Breast epithelium (tissue), 3 donors: ENCODE measurements at regions not wholly inside any gene's neighbourhood (a gene's known extent, or its start where the extent isn't known, plus 50 kb on each side); places are given as distances from the start of the nearest gene placed in this dataset.

Experiments
- CTCF ChIP-seq, 3 donors: fragments of 450-650 bp; IDR thresholded peaks; one replicate each; pipeline ENCODE4 v1.5.1; 2016 to 2017; ENCODE audit warnings: antibody characterized with exemption in 3 of 3, mild to moderate bottlenecking in 3 of 3, moderate library complexity in 3 of 3
- POLR2A ChIP-seq: fragments of 450-650 bp; IDR thresholded peaks from one replicate; pipeline ENCODE4 v1.6.1; 2016; ENCODE audit warnings: antibody characterized with exemption, mild to moderate bottlenecking, moderate library complexity

- TF ChIP-seq CTCF (IDR thresholded peaks at IDR 0.05) (no peak), POLR2A (no peak)
These were observed 237.0 kb upstream of the SEMA3C start for GRCh38 chr7:81155654-81156373.
